Thyroid gland (tissue), 4 donors: ENCODE measurements at regions not wholly inside any gene's neighbourhood (a gene's known extent, or its start where the extent isn't known, plus 50 kb on each side); places are given as distances from the start of the nearest gene placed in this dataset.

Experiments used
- POLR2A ChIP-seq, 2 donors: fragments of 450-650 bp; IDR thresholded peaks; one replicate each; pipeline ENCODE4 v1.6.1; 2017; ENCODE audit warnings: antibody characterized with exemption in 2 of 2, mild to moderate bottlenecking in 2 of 2, moderate library complexity in 1 of 2
- TF ChIP-seq, protein P1 (sequence below), 6 experiments: fragments of 200-600 bp in 3 of 6; fragments of 450-650 bp in 3 of 6; sonication (generic) in 3 of 6; IDR thresholded peaks; one replicate each; pipeline ENCODE4 v1.5.1; 2016 to 2019; ENCODE audit warnings: antibody characterized with exemption in 6 of 6, mild to moderate bottlenecking in 2 of 6, inconsistent platforms in 1 of 6, moderate library complexity in 1 of 6

GRCh38 chr21:41098076-41098475 is 69.9 kb upstream of the BACE2 start:
- no peak for TF ChIP-seq POLR2A (IDR thresholded peaks at IDR 0.05)
- TF ChIP-seq, protein P1, sequence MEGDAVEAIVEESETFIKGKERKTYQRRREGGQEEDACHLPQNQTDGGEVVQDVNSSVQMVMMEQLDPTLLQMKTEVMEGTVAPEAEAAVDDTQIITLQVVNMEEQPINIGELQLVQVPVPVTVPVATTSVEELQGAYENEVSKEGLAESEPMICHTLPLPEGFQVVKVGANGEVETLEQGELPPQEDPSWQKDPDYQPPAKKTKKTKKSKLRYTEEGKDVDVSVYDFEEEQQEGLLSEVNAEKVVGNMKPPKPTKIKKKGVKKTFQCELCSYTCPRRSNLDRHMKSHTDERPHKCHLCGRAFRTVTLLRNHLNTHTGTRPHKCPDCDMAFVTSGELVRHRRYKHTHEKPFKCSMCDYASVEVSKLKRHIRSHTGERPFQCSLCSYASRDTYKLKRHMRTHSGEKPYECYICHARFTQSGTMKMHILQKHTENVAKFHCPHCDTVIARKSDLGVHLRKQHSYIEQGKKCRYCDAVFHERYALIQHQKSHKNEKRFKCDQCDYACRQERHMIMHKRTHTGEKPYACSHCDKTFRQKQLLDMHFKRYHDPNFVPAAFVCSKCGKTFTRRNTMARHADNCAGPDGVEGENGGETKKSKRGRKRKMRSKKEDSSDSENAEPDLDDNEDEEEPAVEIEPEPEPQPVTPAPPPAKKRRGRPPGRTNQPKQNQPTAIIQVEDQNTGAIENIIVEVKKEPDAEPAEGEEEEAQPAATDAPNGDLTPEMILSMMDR (IDR thresholded peaks at IDR 0.05) = no peak
